ENCODE measurements at regions not wholly inside any gene's neighbourhood (a gene's known extent, or its start where the extent isn't known, plus 50 kb on each side); places are given as distances from the start of the nearest gene placed in this dataset.

- TF ChIP-seq HOXD1 (CRISPR knock-in tag; IDR thresholded peaks at IDR 0.05): no peak
- TF ChIP-seq SAFB2 (CRISPR knock-in tag; IDR thresholded peaks at IDR 0.05; ENCODE audit: borderline replicate concordance, low read depth): no peak
- TF ChIP-seq, protein P1, sequence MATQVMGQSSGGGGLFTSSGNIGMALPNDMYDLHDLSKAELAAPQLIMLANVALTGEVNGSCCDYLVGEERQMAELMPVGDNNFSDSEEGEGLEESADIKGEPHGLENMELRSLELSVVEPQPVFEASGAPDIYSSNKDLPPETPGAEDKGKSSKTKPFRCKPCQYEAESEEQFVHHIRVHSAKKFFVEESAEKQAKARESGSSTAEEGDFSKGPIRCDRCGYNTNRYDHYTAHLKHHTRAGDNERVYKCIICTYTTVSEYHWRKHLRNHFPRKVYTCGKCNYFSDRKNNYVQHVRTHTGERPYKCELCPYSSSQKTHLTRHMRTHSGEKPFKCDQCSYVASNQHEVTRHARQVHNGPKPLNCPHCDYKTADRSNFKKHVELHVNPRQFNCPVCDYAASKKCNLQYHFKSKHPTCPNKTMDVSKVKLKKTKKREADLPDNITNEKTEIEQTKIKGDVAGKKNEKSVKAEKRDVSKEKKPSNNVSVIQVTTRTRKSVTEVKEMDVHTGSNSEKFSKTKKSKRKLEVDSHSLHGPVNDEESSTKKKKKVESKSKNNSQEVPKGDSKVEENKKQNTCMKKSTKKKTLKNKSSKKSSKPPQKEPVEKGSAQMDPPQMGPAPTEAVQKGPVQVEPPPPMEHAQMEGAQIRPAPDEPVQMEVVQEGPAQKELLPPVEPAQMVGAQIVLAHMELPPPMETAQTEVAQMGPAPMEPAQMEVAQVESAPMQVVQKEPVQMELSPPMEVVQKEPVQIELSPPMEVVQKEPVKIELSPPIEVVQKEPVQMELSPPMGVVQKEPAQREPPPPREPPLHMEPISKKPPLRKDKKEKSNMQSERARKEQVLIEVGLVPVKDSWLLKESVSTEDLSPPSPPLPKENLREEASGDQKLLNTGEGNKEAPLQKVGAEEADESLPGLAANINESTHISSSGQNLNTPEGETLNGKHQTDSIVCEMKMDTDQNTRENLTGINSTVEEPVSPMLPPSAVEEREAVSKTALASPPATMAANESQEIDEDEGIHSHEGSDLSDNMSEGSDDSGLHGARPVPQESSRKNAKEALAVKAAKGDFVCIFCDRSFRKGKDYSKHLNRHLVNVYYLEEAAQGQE (IDR thresholded peaks at IDR 0.05; ENCODE audit: borderline replicate concordance in 1 of 2, low read depth in 1 of 2, low read length in 2 of 2): no peak
- no peak for TF ChIP-seq ZSCAN29 (CRISPR knock-in tag; conservative IDR thresholded peaks at IDR 0.05)
These were observed 1252.2 kb downstream of the REEP3 start for GRCh38 chr10:64773357-64773756.

All from HepG2 (cell line).